ENCODE measurements at regions not wholly inside any gene's neighbourhood (a gene's known extent, or its start where the extent isn't known, plus 50 kb on each side); places are given as distances from the start of the nearest gene placed in this dataset.

GRCh38 chr1:216960716-216961115 lies 237.5 kb upstream of the ESRRG start:
- Histone ChIP-seq H3K4me3 (ENCODE audit: low read length) (no peak overlapping the region), H3K4me2 (ENCODE audit: low read length) (no peak overlapping the region), H3K9me2 (replicated peaks; ENCODE audit: control insufficient read depth, low read length) (no peaks in the 10 kb centered on the region), H3K27ac (ENCODE audit: low read depth, low read length) (no peak overlapping the region), H3K4me1 (ENCODE audit: control insufficient read depth, low read length) (no peaks in the 10 kb centered on the region), H4K20me1 (ENCODE audit: control insufficient read depth, insufficient read depth, low read depth, low read length) (no peaks in the 10 kb centered on the region), H3K9me3 (ENCODE audit: control insufficient read depth, insufficient read depth, low read length) (no peaks in the 10 kb centered on the region), H3K79me2 (ENCODE audit: control insufficient read depth, low read length) (no peaks in the 10 kb centered on the region), H3K27me3 (ENCODE audit: control insufficient read depth, low read length) (no peaks in the 10 kb centered on the region), H3K36me3 (ENCODE audit: control insufficient read depth, low read length) (no peaks in the 10 kb centered on the region), H3F3A (ENCODE audit: control insufficient read depth, insufficient read depth) (no peaks in the 10 kb centered on the region)
- TF ChIP-seq EZH2phosphoT487 (IDR thresholded peaks at IDR 0.05; ENCODE audit: borderline replicate concordance, low read length) = no peak

GRCh38 chr1:216958569-216958968 lies 235.3 kb upstream of the ESRRG start:
- Histone ChIP-seq H3K36me3 (ENCODE audit: control insufficient read depth, low read length) (no peaks in the 10 kb centered on the region), H3K27ac (ENCODE audit: low read depth, low read length) (no peak overlapping the region), H3K4me3 (ENCODE audit: low read length) (no peak overlapping the region), H3K9me3 (ENCODE audit: control insufficient read depth, insufficient read depth, low read length) (no peaks in the 10 kb centered on the region), H3K9me2 (replicated peaks; ENCODE audit: control insufficient read depth, low read length) (no peaks in the 10 kb centered on the region), H3K4me2 (ENCODE audit: low read length) (no peak overlapping the region), H3K27me3 (ENCODE audit: control insufficient read depth, low read length) (no peaks in the 10 kb centered on the region), H4K20me1 (ENCODE audit: control insufficient read depth, insufficient read depth, low read depth, low read length) (no peaks in the 10 kb centered on the region), H3F3A (ENCODE audit: control insufficient read depth, insufficient read depth) (no peaks in the 10 kb centered on the region), H3K79me2 (ENCODE audit: control insufficient read depth, low read length) (no peaks in the 10 kb centered on the region), H3K4me1 (ENCODE audit: control insufficient read depth, low read length) (no peaks in the 10 kb centered on the region)
- TF ChIP-seq EZH2phosphoT487 (IDR thresholded peaks at IDR 0.05; ENCODE audit: borderline replicate concordance, low read length) (no peak), CTCF (IDR thresholded peaks at IDR 0.05; ENCODE audit: low read depth, low read length, poor library complexity, severe bottlenecking) (no peak)

GRCh38 chr1:216953495-216953894 lies 230.3 kb upstream of the ESRRG start:
- no peaks in the 10 kb centered on the region for H3F3A ChIP-seq (ENCODE audit: control insufficient read depth, insufficient read depth)
- no peaks in the 10 kb centered on the region for H3K36me3 ChIP-seq (ENCODE audit: control insufficient read depth, low read length)
- H3K4me3 ChIP-seq (ENCODE audit: low read length) = no peak overlapping the region
- no peaks in the 10 kb centered on the region for H3K9me2 ChIP-seq (replicated peaks; ENCODE audit: control insufficient read depth, low read length)
- no peak for TF ChIP-seq EZH2phosphoT487 (IDR thresholded peaks at IDR 0.05; ENCODE audit: borderline replicate concordance, low read length)
- no peak for TF ChIP-seq CTCF (IDR thresholded peaks at IDR 0.05; ENCODE audit: low read depth, low read length, poor library complexity, severe bottlenecking)
- no peaks in the 10 kb centered on the region for H4K20me1 ChIP-seq (ENCODE audit: control insufficient read depth, insufficient read depth, low read depth, low read length)
- H3K4me2 ChIP-seq (ENCODE audit: low read length) = no peak overlapping the region
- no peaks in the 10 kb centered on the region for H3K9me3 ChIP-seq (ENCODE audit: control insufficient read depth, insufficient read depth, low read length)
- H3K27ac ChIP-seq (ENCODE audit: low read depth, low read length) = no peak overlapping the region
- no peaks in the 10 kb centered on the region for H3K79me2 ChIP-seq (ENCODE audit: control insufficient read depth, low read length)
- no peaks in the 10 kb centered on the region for H3K27me3 ChIP-seq (ENCODE audit: control insufficient read depth, low read length)
- no peaks in the 10 kb centered on the region for H3K4me1 ChIP-seq (ENCODE audit: control insufficient read depth, low read length)

GRCh38 chr1:216952864-216953263 lies 229.6 kb upstream of the ESRRG start:
- H3K4me3 ChIP-seq (ENCODE audit: low read length) = no peak overlapping the region
- no peaks in the 10 kb centered on the region for H3K79me2 ChIP-seq (ENCODE audit: control insufficient read depth, low read length)
- no peaks in the 10 kb centered on the region for H3K9me3 ChIP-seq (ENCODE audit: control insufficient read depth, insufficient read depth, low read length)
- no peak overlapping the region for H3K4me2 ChIP-seq (ENCODE audit: low read length)
- H3K27me3 ChIP-seq (ENCODE audit: control insufficient read depth, low read length) = no peaks in the 10 kb centered on the region
- H3K27ac ChIP-seq (ENCODE audit: low read depth, low read length) = no peak overlapping the region
- no peaks in the 10 kb centered on the region for H3K4me1 ChIP-seq (ENCODE audit: control insufficient read depth, low read length)
- H3K36me3 ChIP-seq (ENCODE audit: control insufficient read depth, low read length) = no peaks in the 10 kb centered on the region
- H4K20me1 ChIP-seq (ENCODE audit: control insufficient read depth, insufficient read depth, low read depth, low read length) = no peaks in the 10 kb centered on the region
- no peaks in the 10 kb centered on the region for H3K9me2 ChIP-seq (replicated peaks; ENCODE audit: control insufficient read depth, low read length)
- TF ChIP-seq EZH2phosphoT487 (IDR thresholded peaks at IDR 0.05; ENCODE audit: borderline replicate concordance, low read length) (no peak), CTCF (IDR thresholded peaks at IDR 0.05; ENCODE audit: low read depth, low read length, poor library complexity, severe bottlenecking) (no peak)
- no peaks in the 10 kb centered on the region for H3F3A ChIP-seq (ENCODE audit: control insufficient read depth, insufficient read depth)

Measured in DOHH2 (cell line).